ENCODE measurements at regions not wholly inside any gene's neighbourhood (a gene's known extent, or its start where the extent isn't known, plus 50 kb on each side); places are given as distances from the start of the nearest gene placed in this dataset.
A peak's percentile ranks its signal among the peaks of the same experiment; 100 is the strongest.

- POLR2A ChIA-PET (ENCODE audit: unreplicated experiment) = no interaction called here
- Histone ChIP-seq H2BK5ac (ENCODE audit: low read depth, low read length, poor library complexity, severe bottlenecking) (no peak overlapping the region), H4K20me1 (ENCODE audit: insufficient read depth, low read length) (no peaks in the 10 kb centered on the region), H2AK9ac (replicated peaks; ENCODE audit: low read depth, low read length, poor library complexity) (no peak overlapping the region), H2BK20ac (ENCODE audit: low read depth, low read length) (no peak overlapping the region), H3K9me1 (ENCODE audit: insufficient read depth, low read length) (no peaks in the 10 kb centered on the region), H3K23ac (ENCODE audit: low read depth, low read length) (no peak overlapping the region), H4K91ac (ENCODE audit: insufficient read depth, low read depth, low read length) (no peak overlapping the region), H3K14ac (replicated peaks; ENCODE audit: low read depth, low read length) (no peak overlapping the region), H2BK15ac (ENCODE audit: low read depth, low read length) (no peak overlapping the region), H2AFZ (replicated peaks; ENCODE audit: low read length, poor library complexity) (no peak overlapping the region), H4K5ac (ENCODE audit: low read depth, low read length) (no peak overlapping the region), H4K8ac (ENCODE audit: low read depth in 2 of 2, low read length in 2 of 2) (no peak overlapping the region), H3K27me3 (ENCODE audit: control insufficient read depth, insufficient read depth, low read length) (no peaks in the 10 kb centered on the region), H2AK5ac (ENCODE audit: low read depth, low read length) (no peak overlapping the region), H3K9ac (ENCODE audit: low read depth, low read length) (no peak overlapping the region), H3K18ac (ENCODE audit: low read depth, low read length) (no peak overlapping the region), H3K27ac (ENCODE audit: insufficient read depth, low read length) (no peak overlapping the region), H2BK120ac (ENCODE audit: low read depth, low read length) (no peak overlapping the region), H3K36me3 (ENCODE audit: control insufficient read depth, insufficient read depth, low read length) (no peaks in the 10 kb centered on the region), H3K56ac (ENCODE audit: extremely low read depth, insufficient read depth, low read length) (no peak overlapping the region), H3K4me2 (ENCODE audit: low read depth, low read length) (no peak overlapping the region), H3K4ac (ENCODE audit: low read depth, low read length) (no peak overlapping the region), H3K79me1 (ENCODE audit: low read depth in 1 of 2, low read length in 2 of 2) (no peaks in the 10 kb centered on the region), H3K4me1 (ENCODE audit: control insufficient read depth, insufficient read depth, low read length) (no peaks in the 10 kb centered on the region), H3K9me3 (ENCODE audit: control insufficient read depth, insufficient read depth, low read length) (peaks cover 10% of the 10 kb centered on the region), H3K4me3 (ENCODE audit: insufficient read depth, low read depth, low read length) (no peak overlapping the region)
- DNase-seq (no peak), ATAC-seq (ENCODE audit: low read depth) (no peak)
- BruUV-seq (replicated peaks) = no TSS peak
- no peak for TF ChIP-seq CHD1 (IDR thresholded peaks at IDR 0.05; ENCODE audit: low read depth, low read length)
- TF ChIP-seq POLR2A (IDR thresholded peaks at IDR 0.05; ENCODE audit: low read depth, low read length) = no peak
- TF ChIP-seq CEBPB (IDR thresholded peaks at IDR 0.05; ENCODE audit: low read depth, low read length) = peak; percentile 58; the same call in 1 of the 2 replicates
- intact Hi-C loops (cut with micrococcal nuclease) (no loop called here), dilution Hi-C loops (cut with HindIII; ENCODE audit: low sequenced_read_pairs, unreplicated experiment) (no loop called here), in situ Hi-C loops (cut with MboI; ENCODE audit: low sequenced_read_pairs) (no loop called here)
- CTCF ChIA-PET = no interaction called here
- WGBS, 2 experiments (ENCODE audit: extremely low coverage in 2 of 2, insufficient read length in 1 of 2) = no CpG with 5 or more reads among the region's 3 CpGs
Observed at GRCh38 chr16:5302372-5303114, 204.9 kb upstream of the EEF2KMT start.
